ENCODE measurements at regions not wholly inside any gene's neighbourhood (a gene's known extent, or its start where the extent isn't known, plus 50 kb on each side); places are given as distances from the start of the nearest gene placed in this dataset.

DNA sequence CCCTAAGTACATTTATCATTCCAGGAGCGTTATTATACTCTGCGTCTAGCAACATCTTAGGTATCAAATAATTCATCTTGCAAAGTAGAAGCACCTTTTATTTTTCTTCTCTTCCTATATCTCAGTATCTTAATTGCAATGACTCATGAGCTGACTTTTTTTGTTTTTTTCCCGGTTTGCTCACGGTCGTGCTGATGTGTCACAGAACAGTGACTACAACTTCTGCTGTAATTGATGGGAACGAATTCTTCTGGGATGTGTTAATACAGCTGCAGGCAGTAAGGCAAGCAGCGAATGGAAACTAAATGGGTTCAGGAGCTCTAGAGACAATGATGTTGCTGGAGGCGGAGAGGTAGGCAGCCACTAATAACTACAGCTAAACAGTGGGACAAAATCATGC, 89.8 kb upstream of the TMPRSS15 start:
- TF ChIP-seq, protein P1, sequence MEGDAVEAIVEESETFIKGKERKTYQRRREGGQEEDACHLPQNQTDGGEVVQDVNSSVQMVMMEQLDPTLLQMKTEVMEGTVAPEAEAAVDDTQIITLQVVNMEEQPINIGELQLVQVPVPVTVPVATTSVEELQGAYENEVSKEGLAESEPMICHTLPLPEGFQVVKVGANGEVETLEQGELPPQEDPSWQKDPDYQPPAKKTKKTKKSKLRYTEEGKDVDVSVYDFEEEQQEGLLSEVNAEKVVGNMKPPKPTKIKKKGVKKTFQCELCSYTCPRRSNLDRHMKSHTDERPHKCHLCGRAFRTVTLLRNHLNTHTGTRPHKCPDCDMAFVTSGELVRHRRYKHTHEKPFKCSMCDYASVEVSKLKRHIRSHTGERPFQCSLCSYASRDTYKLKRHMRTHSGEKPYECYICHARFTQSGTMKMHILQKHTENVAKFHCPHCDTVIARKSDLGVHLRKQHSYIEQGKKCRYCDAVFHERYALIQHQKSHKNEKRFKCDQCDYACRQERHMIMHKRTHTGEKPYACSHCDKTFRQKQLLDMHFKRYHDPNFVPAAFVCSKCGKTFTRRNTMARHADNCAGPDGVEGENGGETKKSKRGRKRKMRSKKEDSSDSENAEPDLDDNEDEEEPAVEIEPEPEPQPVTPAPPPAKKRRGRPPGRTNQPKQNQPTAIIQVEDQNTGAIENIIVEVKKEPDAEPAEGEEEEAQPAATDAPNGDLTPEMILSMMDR (IDR thresholded peaks at IDR 0.05 in 4 of 5, conservative IDR thresholded peaks at IDR 0.05 in 1 of 5), result no peak
- TF ChIP-seq POLR2A (IDR thresholded peaks at IDR 0.05), result no peak

All from gastrocnemius medialis (tissue), 4 donors.